Sigmoid colon (tissue), 4 donors: ENCODE measurements at regions not wholly inside any gene's neighbourhood (a gene's known extent, or its start where the extent isn't known, plus 50 kb on each side); places are given as distances from the start of the nearest gene placed in this dataset.
"Not testable (repeated sequence)": the region's sequence is repeated elsewhere in the genome, so short reads cannot be mapped to it uniquely, and the experiment has no call there.

Experiments used
- EP300 ChIP-seq, 4 donors: sonication (generic); formaldehyde crosslinking; IDR thresholded peaks; one replicate each; pipeline ENCODE4 v1.6.1; 2017; ENCODE audit warnings: antibody characterized with exemption in 4 of 4
- POLR2A ChIP-seq, 2 donors: fragments of 450-650 bp; IDR thresholded peaks; one replicate each; pipeline ENCODE4 v1.6.1; 2016; ENCODE audit warnings: antibody characterized with exemption in 2 of 2, mild to moderate bottlenecking in 2 of 2, moderate library complexity in 2 of 2
- POLR2AphosphoS5 ChIP-seq, 4 donors: sonication (generic); formaldehyde crosslinking; IDR thresholded peaks; one replicate each; pipeline ENCODE4 v1.6.1; 2017; ENCODE audit warnings: antibody characterized with exemption in 4 of 4
- TF ChIP-seq, protein P1 (sequence below), 4 experiments: fragments of 450-650 bp in 3 of 4; fragments of 200-600 bp in 1 of 4; IDR thresholded peaks; one replicate each; pipeline ENCODE4 v1.5.1; 2016 to 2019; ENCODE audit warnings: antibody characterized with exemption in 4 of 4, mild to moderate bottlenecking in 3 of 4, moderate library complexity in 2 of 4

DNA sequence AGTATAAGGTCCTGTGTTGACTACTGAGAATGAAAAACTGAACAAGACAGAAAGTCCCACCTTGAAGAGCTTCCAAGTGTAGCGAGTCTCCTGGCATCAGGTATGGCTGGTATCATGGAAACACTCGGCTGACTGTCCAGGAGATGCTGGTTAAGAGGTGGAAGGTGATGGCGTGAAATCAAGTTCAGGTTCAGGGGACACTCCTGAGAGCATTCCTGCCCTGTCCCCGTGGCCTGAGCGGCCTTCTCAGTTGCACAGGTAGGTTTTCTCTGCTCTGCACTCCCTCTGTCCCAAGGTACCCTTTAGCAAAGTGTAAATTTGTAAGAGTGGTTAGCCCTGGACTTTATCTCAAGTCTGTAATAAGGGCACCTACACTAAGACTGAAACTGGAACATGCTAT is 713.7 kb upstream of the TPTE start:
- TF ChIP-seq, protein P1, sequence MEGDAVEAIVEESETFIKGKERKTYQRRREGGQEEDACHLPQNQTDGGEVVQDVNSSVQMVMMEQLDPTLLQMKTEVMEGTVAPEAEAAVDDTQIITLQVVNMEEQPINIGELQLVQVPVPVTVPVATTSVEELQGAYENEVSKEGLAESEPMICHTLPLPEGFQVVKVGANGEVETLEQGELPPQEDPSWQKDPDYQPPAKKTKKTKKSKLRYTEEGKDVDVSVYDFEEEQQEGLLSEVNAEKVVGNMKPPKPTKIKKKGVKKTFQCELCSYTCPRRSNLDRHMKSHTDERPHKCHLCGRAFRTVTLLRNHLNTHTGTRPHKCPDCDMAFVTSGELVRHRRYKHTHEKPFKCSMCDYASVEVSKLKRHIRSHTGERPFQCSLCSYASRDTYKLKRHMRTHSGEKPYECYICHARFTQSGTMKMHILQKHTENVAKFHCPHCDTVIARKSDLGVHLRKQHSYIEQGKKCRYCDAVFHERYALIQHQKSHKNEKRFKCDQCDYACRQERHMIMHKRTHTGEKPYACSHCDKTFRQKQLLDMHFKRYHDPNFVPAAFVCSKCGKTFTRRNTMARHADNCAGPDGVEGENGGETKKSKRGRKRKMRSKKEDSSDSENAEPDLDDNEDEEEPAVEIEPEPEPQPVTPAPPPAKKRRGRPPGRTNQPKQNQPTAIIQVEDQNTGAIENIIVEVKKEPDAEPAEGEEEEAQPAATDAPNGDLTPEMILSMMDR (IDR thresholded peaks at IDR 0.05): not testable (repeated sequence)
- not testable (repeated sequence) for TF ChIP-seq POLR2A, POLR2AphosphoS5, EP300 (IDR thresholded peaks at IDR 0.05)
